Stimulated activated CD8-positive, alpha-beta memory T cell treated with anti-CD3 and anti-CD28 coated beads, Interleukin-4, amount 100 ng/mL, for 24 hours (primary cell): ENCODE measurements at regions not wholly inside any gene's neighbourhood (a gene's known extent, or its start where the extent isn't known, plus 50 kb on each side); places are given as distances from the start of the nearest gene placed in this dataset.
A peak's percentile ranks its signal among the peaks of the same experiment; 100 is the strongest.

ENCODE experiments used
- DNase-seq: peaks from one replicate; pipeline ENCODE4 v3.0.0-alpha.2; 2020; ENCODE audit warnings: low read depth

DNA sequence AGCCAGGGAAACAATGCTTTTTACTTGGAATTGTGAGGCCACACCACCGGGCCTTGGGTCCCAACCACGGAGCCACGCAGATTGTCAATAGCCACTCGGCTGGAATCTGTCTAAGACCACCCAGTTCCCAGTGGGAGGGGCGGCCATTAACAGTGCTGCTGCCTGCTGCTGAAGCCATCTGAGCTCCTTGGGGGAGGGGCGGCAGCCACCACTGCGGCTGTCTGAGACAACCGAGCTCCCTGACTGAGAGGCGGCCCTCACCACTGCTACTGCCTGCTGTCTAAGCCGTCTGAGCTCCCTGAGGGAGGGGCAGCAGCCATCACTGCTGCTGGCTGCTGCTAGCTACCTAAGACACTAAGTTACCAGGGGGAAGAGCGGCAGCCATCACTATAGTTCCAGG lies 64.3 kb downstream of the DMRTA2 start:
- DNase-seq, result no peak

DNA sequence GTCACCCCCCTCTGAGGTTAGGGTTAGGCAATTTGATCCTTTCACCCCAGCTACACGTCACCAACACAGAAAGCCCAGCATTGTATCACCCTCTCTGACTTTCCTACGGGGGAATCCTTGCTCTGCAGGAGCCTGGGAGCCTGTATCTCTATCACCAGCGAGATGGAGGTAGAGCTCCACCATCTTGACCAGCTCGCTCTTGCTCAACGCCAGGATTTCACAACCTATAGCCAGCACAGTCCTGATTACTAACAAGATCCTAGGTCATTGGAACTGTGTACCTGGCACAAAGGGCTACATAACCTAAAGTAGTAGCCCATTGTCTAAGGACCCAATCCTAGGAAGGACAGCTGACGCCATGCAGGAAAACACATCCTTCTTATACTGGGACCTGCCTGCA lies 66.1 kb downstream of the DMRTA2 start:
- DNase-seq, result no peak

DNA sequence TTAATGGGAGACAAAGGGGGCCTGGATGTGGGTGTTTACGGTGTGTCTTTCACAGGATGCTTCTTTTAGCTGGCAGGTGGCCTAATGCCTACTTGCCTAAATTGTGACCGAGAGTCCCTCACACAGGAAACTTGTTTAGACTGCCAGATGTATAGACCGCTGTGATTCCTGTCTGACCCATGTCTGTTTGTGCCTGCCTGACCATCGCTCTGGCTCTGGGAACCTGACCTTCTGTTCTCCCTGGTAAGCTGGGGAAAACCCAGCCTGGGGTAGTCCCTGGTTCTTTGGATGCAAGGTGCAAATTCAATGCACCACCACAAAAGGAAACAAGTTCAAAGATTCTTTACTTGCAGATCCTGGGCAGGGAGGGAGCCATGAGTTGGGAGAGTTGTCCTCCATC lies 68.4 kb downstream of the DMRTA2 start:
- DNase-seq, result no peak

DNA sequence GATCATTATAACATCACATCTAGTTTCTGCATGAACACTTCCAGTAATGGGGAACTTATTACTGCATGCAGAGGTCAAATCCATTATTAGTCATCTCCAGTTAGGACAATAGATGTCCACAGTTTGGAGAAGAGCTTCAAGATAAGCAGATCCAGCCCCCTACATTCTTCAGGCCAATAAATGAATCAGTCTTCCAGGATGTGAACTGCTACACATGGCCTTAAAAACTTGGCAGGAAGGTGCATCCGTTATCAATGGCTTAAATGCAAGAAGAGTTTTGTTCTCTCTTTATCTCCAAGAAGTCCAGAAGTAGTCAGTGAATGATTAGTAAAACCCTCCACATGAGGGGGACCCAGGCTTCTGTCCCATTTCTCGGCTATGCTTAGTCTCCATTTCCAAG lies 70.8 kb downstream of the DMRTA2 start:
- no peak for DNase-seq

DNA sequence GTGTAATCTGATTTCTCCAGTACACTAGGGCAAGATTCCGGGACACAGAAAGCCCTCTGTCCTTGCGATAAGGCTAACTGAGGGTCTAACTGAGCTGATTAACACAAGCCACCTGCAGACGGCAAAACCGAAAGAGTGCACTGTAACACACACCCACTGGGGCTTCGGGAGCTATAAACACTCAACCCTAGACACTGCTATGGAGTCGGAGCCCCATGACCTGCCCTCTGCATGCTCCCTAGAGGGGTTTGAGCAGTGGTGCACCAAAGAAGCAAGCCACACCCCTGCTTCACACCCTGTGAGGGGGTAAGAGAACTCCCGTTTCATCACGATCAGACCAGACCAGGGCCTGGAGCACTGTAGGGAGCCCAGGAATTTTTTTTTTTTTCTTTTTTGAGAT lies 72.4 kb downstream of the DMRTA2 start:
- DNase-seq, result no peak

DNA sequence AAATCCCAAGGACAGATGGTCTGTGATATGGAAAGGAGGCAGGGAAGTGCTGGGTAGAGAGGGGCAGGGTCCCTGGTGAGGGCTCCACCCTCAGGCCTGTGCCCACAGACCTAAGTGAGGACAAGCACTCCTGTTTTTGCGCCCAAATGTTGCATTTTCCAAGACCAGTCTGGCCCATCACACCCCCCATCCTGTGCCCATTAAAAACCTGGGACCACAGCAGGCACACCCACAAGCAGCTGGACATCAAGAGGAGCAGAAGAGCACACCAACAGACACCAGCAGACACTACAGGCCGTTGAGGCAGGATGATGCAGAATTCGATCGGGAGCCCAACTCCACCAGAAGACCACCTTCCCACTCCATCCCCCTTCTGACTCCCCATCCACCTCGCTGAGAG lies 72.8 kb downstream of the DMRTA2 start:
- DNase-seq, result no peak

DNA sequence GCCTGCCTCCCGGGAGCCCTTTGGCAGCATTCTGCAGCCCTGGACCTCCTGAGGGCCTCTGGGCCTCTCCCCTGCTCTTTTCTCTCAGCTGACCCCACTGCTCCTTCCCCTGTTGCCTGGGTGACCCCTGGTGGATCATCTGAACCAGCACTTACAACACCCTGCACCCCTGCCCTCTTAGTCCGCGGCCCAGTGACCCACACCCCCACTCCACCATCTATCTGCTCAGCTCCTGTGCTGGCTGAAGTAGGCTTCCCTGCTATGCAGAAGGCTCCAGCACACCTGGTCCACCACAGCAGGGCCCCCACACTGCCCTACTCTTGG lies 74.0 kb downstream of the DMRTA2 start:
- DNase-seq, result no peak

DNA sequence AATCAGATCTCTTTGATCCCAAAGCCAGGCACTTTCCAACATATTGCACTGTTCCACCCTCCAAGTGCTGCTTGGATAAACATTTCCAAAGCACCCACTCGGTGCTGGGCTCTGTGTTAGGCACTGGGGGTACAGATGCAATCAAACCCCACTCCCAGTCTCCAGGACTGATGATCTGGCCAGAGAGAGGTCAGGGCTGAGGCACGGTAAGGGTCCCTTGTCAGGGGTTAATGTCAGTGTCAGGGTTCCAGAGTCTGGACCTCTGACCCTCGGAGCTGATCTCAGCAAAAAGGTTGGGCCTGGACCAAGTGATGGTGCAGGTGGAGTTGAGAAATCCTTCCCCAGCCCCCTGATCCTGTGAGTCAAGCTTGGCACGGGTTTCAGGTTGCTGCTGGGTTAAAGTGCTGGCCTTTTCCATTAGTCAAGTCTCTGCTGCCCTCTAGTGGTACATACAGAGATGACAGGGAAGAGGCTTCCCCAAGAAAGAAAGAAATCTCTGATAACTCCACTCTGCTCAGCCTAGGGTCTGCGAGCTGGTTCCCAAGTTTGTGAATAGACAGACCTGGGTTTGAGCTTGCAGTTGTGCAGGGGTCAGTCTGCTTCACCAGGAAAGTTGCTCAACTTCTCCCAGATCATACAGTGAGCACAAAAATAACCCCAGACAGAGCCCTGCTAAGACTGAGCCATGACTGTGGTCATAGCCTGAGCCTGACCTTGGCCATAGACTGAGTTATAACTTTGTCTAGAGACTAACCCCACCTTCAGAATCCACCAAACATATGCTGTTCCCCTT lies 74.6 kb downstream of the DMRTA2 start:
- DNase-seq, result no peak

DNA sequence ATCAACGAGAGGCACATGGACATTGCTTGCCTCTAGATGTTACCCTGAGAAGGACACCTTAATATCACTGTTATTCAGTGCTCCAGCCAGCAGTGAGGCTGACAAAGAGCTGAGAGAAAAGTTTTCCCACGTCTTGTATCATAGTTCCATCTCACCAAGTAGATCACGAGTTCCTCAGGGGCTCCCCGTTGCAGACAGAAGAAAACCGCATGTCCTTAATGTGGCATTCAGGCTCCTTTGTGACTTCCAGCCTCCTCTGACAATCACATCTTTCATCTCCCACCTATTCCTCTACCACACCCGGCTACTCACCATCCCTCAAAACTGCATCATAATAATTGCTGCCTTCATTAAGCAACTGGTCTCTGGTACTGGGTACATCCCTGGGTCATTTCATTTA lies 75.3 kb downstream of the DMRTA2 start:
- DNase-seq, result no peak

DNA sequence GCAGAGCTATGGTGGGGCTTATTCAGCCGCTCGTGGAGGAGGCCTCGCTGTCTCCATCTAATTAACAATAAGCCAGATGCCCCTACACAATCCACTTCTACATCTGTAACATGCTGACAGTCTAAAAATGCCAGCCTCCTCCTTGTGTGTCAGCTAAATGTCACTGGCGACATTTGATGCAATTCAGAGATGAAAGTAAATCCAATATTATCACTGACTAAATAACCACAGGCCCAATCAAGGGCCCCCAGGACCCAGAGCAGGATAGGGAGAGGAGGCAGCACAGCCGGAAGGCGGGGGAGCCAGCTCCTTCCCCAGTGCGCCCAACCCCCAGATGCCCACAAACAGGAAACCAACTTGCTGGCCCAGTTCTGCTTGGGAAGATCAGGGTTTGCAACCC lies 76.6 kb downstream of the DMRTA2 start:
- DNase-seq, result no peak

DNA sequence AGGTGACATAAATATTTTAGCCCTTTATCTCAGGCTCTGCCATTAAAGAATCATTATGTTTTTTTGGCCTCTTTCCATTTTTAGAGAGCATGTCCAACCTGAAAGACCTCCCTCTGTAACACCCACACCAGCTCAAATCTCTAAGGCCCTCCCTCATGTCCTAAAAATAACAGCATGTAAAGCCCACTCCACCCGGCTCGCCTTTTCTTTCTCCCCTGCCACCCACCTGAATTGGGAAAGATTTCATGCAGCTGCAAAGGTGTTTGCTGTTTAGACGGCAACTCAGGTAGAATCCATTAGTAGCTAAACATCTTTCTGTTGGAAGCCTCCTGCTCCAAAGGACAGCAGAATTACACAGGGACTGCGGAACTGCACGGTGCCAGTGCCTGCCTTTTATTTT lies 79.9 kb downstream of the DMRTA2 start:
- DNase-seq, result no peak

DNA sequence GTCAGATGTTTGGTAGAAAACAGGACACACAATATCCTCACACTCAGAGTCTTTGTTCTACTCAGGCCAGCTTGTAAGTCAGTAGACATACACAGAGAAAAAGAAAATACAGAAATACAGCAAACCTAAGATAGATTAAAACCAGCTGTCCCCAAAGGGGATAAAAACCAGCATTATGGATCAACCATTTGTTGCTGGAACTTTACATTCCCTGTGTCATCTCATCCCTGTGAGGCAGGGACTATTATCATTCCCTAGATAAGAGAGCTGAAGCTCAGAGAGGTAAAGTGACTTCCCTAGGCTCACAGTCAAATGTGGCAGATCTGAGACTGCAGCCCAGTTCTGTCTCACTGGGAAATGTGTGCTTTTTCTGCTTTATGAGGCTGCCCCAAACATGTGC lies 80.7 kb downstream of the DMRTA2 start:
- no peak for DNase-seq

DNA sequence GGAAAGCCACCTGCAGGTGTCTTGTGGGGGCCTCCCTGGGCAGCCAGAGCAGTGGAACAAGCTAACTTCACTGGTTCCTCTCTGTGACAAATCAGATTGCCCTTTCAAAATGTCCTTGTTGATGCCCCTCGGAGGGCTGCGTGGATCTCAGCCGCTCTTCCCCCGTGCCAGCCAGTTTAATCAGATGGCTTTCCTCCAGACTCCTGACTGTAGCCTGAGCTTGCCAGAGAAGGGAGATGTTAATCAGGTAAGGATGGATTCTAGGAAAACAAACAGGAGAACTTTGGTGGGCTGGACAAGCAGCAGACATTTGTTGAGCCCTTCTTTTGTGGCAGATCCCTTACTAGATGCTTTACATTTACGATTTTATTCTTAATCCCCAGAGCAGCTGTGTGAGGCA lies 88.2 kb downstream of the DMRTA2 start:
- no peak for DNase-seq

DNA sequence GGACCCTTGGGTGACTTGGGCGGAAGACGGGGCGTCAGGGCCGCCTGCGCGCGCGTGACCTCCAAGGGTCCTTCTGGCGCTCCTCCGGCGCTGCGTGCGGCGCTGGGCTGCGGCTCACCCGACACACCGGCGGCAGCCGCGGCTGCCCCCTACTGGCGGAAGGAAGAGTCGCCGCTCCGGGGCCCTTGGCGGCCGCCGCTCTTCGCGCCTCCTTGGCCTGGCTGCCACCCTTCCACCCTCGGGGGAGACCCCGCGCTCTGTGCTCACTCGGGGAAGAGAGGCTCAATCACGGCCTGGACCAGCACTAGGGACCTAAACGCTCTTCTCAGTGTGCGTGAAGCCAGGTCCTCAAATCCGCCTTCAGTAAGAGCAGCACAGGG lies 89.7 kb downstream of the DMRTA2 start:
- DNase-seq, result peak; percentile 40

DNA sequence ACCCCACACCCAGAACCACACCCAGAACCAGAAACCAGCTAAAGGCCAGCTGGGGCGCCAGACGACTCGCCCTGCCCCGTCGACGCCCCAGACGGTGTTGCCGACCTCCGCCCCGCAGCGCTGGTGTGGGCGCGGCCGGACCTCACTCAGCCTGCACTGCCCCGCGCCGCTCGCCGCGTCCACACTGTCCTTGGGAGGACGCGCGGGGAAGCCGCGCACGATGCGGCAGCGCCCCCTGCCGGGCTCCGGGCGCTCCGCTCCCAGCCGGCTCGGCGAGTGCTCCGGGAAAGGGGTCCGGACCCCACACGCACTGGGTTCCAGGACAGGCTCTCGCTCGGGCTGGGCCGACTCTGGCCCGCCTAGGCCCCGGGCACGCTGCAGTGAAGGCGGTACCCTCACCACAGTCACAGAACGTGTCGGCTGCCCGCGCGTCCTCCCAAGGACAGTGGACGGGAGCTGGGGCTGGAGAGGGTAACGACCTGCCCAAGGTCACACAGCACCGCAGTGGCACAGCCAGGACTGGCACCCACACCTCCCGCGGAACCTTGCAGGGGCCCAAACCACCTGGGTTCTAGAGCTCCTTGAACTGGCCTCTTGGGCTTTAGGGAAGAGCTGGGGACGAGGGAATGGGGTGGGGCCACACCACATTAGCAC lies 90.2 kb downstream of the DMRTA2 start:
- DNase-seq, result peak; percentile 27

DNA sequence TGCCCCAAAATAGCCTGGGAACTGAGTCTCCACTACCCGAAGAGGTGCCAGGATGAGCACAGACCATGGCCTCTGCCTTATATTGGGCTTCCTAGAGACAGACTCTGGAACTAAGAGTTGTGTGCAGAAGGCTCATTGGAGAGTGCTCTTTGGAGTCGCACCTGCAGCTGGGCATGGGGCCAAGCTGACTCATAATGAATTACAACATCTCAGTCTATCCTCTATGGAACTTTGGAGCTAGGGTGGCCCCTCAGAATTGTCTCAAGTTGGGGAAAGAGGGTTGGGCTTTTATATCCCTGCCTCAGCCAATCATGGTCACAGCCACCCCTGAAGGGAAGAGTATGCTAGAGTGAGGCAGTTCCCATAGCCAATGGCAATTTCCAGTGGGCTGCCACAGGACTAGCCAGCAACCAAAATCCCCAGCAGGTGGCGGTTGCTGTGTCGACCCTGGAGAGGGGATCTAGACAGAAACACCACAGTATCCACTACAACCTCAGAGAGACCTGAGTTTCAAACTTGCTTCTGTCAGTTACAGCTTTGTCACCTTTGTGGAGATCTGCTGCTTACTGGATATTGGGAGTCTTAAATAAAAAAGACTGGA lies 93.8 kb downstream of the DMRTA2 start:
- DNase-seq, result no peak

DNA sequence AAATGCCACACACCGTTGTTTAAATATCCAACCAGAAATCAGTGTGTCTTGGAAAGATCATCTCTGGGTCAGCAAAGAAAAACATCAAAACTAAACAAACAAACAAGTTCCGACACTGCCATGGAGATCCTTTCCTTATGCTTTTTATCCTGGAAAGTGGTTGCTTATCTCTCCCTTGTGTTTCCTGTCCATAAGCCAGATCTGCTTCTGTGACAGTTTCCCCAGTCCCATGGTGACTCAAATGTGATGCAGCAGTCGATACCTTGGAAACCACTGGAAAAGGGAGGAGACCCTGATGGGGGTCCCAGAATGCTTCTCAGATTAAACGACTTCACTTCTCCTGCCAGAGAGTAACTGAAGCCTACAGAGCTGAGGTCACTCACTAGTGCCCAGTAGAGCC lies 94.7 kb downstream of the DMRTA2 start:
- no peak for DNase-seq

DNA sequence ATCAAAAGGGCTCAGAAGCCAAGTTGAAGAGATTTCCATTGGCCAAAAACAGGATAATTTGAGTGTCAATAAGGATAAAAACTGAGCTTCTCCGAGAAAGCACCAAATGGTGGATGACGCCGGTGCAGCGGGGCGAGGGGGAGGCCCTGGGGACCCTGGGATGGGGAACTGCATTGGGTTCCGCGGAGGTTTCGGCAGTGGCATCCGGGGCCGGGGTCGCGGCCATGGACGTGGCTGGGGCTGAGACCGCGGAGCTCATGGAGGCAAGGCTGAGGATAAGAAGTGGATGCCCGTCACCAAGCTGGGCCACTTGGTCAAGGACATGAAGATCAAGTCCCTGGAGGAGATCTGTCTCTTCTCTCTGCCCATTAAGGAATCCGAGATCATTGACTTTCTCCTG lies 97.2 kb downstream of the DMRTA2 start:
- DNase-seq, result no peak

DNA sequence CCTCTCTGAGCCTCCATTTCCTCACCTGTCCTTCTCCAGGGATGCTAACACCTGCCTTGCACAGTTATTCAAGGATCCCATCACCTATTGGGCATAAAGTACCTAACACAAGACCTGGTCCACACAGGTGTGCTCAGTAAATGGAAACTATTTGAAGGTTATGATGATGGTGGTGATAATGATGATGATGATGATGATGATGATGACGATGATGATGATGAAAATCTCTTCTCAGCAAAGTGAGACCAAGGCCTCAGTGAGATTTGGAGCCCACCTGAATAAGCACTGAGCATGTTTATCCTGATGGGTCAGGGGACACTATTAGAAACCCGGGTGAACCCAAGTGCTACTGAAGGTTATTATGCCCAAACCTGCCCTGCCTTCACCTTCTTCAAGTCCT lies 100.7 kb downstream of the DMRTA2 start:
- DNase-seq, result no peak

DNA sequence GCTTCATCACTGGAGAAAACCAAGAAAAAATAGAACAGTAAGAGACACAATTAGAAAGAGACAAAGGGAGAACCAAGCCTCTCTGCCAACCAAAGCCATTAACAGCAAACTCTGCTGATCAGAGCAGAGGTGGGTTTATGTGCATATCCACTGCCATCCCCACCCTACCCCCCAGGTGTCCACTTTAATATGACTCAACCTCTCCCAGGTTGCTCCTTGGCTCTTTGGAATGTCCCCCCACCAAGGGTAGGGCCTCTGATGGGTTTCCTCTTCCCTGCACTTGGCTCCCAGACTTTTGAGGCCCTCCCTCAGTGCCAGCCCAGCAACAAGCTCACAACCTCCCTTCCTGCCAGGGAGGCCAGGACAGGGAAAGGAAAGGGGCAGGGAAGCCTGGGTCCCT lies 104.8 kb downstream of the DMRTA2 start:
- DNase-seq, result no peak

DNA sequence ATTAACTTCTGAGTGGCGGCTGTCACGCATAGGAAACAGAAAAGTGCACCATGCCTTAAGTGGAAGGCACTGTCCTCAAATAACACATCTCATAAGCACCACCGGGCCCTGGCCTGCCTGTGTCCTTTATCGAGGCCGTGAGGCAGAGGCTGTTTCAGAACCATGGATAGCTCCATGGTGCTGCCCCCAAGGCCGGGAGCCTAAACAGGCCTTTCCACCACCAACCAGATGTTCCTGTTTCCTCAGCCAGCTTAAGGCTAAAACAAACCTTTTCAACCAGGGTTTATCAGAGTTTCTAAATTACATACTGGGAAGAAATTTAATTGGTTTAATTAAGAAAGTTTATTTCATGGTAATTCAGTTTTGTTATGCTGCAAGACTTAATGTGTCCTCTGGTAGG lies 114.4 kb downstream of the DMRTA2 start:
- DNase-seq, result no peak

DNA sequence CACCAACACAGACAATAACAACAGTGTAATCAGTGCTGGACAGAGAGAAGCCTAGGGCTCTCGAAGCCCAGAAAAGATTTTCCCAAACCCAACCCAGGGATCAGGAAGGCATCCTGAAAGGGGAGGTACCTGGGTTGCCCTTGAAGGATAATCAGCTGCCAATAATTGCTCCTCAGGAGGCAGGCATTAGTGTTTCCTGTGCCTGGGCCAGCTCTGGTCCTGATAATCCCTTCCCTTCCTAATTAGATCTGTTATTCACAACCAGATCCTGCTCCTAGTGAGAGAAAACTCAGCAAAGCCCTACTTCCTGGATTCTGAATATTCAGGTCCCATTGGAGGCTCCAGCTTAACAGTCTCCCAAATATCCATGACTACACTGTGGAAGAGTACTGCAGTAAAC lies 117.4 kb downstream of the DMRTA2 start:
- DNase-seq, result no peak

DNA sequence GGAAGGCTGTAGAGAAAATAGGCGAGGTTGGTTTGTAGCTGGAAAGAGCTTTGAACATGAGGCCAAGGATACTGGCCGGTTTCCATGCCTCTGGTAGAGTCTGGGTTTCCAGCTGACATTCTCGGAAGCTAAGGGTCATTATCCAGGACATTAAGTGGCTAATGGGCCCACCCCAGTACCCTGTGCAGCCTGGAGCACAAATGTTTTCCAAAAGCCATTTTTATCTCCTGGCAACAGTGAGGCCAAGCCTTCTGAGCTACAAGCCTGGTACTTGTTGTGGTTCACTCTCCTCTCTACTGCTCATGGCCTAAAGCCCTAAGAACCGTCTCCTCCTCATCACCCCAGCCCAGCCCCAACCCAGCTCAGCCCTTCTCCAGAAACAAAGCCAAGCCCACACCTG lies 122.9 kb downstream of the DMRTA2 start:
- DNase-seq, result no peak

DNA sequence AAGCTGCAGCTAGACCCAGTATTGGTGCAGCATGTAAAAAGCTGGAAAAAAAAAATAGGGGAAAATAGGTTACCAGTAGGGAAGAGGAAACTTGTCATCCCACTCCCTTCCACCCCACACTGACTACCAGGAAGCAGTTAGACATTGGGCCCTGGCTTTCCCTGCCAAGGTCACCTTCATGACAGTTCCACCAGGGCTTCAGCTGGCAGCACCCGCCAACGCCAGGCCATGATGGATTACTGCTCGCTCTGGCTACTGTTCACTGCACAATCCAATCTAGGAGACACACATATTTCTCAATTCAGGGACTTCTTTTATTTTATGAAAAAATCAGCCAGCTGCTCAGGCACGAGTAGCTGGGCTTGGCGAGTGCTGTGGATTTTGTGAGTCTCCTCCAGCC lies 127.7 kb downstream of the DMRTA2 start:
- DNase-seq, result no peak
